ENCODE measurements at regions not wholly inside any gene's neighbourhood (a gene's known extent, or its start where the extent isn't known, plus 50 kb on each side); places are given as distances from the start of the nearest gene placed in this dataset.

- TF ChIP-seq CTCF (optimal IDR thresholded peaks at IDR 0.05 in 1 of 3, IDR thresholded peaks at IDR 0.05 in 1 of 3, conservative IDR thresholded peaks at IDR 0.05 in 1 of 3; ENCODE audit: extremely low read depth in 1 of 3, insufficient read depth in 2 of 3, low read length in 3 of 3) (no peak), EZH2 (IDR thresholded peaks at IDR 0.05; ENCODE audit: low read length) (no peak)
Observed at GRCh38 chr22:27642104-27642800, 159.3 kb downstream of the MN1 start.

All from keratinocyte (primary cell).